Thoracic aorta (tissue), 2 donors: ENCODE measurements at regions not wholly inside any gene's neighbourhood (a gene's known extent, or its start where the extent isn't known, plus 50 kb on each side); places are given as distances from the start of the nearest gene placed in this dataset.

Source experiments
- ATAC-seq: fragments of 150-250 bp; one replicate; pipeline ENCODE4 v1.8.0; 2017; ENCODE audit warnings: low read depth; ENCODE audit not compliant: insufficient number of reproducible peaks, low FRiP score
- DNase-seq: peaks from one replicate; pipeline ENCODE4 v3.0.0-alpha.2; 2020; ENCODE audit warnings: low spot score
- H3K27ac ChIP-seq, 2 donors: fragments of 200-600 bp; sonication (generic); 1 replicate in 1 of 2; 2 replicates in 1 of 2; pipeline ENCODE4 v1.5.1; 2016; ENCODE audit warnings: mild to moderate bottlenecking in 2 of 2, moderate library complexity in 2 of 2
- H3K27me3 ChIP-seq: fragments of 200-600 bp; sonication (generic); replicated peaks from 2 replicates; pipeline ENCODE4 v1.6.0; 2016; ENCODE audit warnings: mild to moderate bottlenecking; ENCODE audit not compliant: insufficient read depth
- H3K36me3 ChIP-seq: fragments of 200-600 bp; sonication (generic); one replicate; pipeline ENCODE4 v1.5.1; 2016
- H3K4me1 ChIP-seq, 2 donors: fragments of 200-600 bp; sonication (generic); 1 replicate in 1 of 2; 2 replicates in 1 of 2; pipeline versions ENCODE4 v1.5.1 to v1.6.0; 2016; ENCODE audit warnings: low read depth in 2 of 2, mild to moderate bottlenecking in 1 of 2; ENCODE audit not compliant: control insufficient read depth in 1 of 2
- H3K4me3 ChIP-seq: fragments of 200-600 bp; sonication (generic); 2 replicates; pipeline ENCODE4 v1.5.1; 2016; ENCODE audit warnings: mild to moderate bottlenecking
- H3K9me3 ChIP-seq: fragments of 200-600 bp; sonication (generic); 2 replicates; pipeline ENCODE4 v1.5.1; 2016
- TF ChIP-seq, protein P1 (sequence below): fragments of 200-600 bp; sonication (generic); IDR thresholded peaks from one replicate; pipeline ENCODE4 v1.5.1; 2019; ENCODE audit warnings: antibody characterized with exemption

DNA sequence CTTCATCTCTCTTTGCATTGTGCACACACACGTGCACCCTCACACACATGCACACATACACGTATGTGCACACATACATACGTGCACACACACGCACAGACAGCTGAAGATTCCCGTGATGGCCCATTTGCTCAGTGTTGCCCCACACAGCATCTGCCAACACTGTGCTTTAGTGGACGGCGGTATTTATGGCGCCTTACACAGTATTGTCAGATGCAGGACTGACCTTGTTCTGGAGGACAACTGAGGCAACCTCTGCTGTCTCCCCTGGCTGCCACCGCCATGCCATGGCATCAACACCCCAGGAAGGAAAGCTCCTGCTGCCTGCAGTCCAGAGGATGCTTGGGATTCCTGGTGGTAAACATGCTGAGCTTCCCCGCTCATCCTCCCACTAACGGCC, 316.4 kb downstream of the TEX29 start:
- H3K27me3 ChIP-seq, result no peaks in the 10 kb centered on the region
- H3K9me3 ChIP-seq, result no peaks in the 10 kb centered on the region
- H3K4me1 ChIP-seq, result no peaks in the 10 kb centered on the region
- TF ChIP-seq, protein P1, sequence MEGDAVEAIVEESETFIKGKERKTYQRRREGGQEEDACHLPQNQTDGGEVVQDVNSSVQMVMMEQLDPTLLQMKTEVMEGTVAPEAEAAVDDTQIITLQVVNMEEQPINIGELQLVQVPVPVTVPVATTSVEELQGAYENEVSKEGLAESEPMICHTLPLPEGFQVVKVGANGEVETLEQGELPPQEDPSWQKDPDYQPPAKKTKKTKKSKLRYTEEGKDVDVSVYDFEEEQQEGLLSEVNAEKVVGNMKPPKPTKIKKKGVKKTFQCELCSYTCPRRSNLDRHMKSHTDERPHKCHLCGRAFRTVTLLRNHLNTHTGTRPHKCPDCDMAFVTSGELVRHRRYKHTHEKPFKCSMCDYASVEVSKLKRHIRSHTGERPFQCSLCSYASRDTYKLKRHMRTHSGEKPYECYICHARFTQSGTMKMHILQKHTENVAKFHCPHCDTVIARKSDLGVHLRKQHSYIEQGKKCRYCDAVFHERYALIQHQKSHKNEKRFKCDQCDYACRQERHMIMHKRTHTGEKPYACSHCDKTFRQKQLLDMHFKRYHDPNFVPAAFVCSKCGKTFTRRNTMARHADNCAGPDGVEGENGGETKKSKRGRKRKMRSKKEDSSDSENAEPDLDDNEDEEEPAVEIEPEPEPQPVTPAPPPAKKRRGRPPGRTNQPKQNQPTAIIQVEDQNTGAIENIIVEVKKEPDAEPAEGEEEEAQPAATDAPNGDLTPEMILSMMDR, result no peak
- ATAC-seq (no peak), DNase-seq (no peak)
- no peak overlapping the region for H3K27ac ChIP-seq
- H3K4me3 ChIP-seq, result no peak overlapping the region
- H3K36me3 ChIP-seq, result no peaks in the 10 kb centered on the region

DNA sequence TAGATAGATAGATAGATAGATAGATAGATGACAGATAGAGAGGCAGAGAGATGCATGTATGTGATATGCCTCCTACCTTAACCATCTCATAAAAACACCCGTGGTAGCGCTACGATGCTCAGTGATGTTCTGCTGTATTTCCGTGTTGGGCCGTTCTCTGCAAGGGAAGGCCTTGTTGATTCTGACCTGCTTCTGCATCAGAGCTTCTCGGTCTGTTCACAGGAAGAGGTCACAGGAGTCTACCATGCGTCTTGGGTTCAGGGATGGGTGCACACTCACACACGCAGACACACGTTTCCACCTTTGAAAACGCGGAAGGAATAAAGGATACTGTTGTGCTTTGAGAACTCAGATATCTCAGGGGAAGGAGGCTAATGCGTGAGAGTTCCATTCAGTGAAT, 316.9 kb downstream of the TEX29 start:
- no peaks in the 10 kb centered on the region for H3K4me1 ChIP-seq
- DNase-seq (no peak), ATAC-seq (no peak)
- no peak overlapping the region for H3K27ac ChIP-seq
- H3K9me3 ChIP-seq, result no peaks in the 10 kb centered on the region
- H3K4me3 ChIP-seq, result no peak overlapping the region
- TF ChIP-seq, protein P1, result no peak
- H3K36me3 ChIP-seq, result no peaks in the 10 kb centered on the region
- no peaks in the 10 kb centered on the region for H3K27me3 ChIP-seq

DNA sequence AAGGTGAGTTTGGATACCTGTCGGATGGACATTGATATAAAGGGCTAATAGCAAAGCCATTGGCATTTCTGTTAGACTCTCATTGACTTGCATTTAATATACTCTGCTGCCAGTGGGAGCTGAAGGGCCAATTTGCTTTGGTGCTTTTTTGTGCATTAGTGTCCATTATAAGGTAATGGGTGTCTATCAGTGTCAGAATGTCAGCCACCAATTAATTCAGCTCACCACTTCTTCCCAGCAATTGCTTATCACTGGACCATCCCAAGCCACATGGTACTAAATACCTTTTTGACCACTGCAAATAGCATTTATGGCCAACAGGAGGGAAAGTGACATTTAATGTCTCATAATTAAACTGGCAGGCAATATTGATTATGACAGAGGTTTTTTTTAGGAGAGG, 317.8 kb downstream of the TEX29 start:
- no peaks in the 10 kb centered on the region for H3K9me3 ChIP-seq
- no peaks in the 10 kb centered on the region for H3K4me1 ChIP-seq
- no peak for ATAC-seq
- H3K4me3 ChIP-seq, result no peak overlapping the region
- no peaks in the 10 kb centered on the region for H3K36me3 ChIP-seq
- DNase-seq, result no peak
- H3K27ac ChIP-seq, result no peak overlapping the region
- no peaks in the 10 kb centered on the region for H3K27me3 ChIP-seq
- TF ChIP-seq, protein P1, result no peak

DNA sequence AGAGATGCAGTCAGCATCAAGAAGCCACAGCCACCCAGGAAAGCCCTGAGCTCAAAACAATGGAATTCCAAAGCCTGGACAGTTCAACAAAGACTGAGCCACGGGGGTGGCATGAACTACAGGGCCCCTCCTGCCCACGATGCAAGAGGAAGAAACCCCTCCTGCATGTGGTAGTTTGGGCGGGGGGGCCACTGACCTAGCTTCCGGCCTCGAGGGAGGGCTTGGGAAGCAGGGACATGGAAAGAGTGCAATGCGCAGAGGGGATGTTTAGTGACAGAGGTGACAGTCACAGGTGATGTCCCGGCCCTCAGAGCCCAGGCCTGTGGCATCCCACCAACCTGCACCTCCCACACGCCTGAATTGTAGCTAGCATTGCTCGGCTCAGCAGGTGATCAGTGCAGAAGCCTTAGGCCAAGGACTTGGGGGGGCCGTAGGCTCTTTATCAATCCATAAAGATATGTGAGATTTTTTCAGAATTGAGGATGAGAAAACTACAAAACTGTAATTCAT, 318.8 kb downstream of the TEX29 start:
- ATAC-seq (no peak), DNase-seq (no peak)
- no peak overlapping the region for H3K27ac ChIP-seq
- H3K36me3 ChIP-seq, result no peaks in the 10 kb centered on the region
- H3K9me3 ChIP-seq, result no peaks in the 10 kb centered on the region
- H3K27me3 ChIP-seq, result no peaks in the 10 kb centered on the region
- TF ChIP-seq, protein P1, result no peak
- H3K4me3 ChIP-seq, result no peak overlapping the region
- H3K4me1 ChIP-seq, result no peaks in the 10 kb centered on the region

DNA sequence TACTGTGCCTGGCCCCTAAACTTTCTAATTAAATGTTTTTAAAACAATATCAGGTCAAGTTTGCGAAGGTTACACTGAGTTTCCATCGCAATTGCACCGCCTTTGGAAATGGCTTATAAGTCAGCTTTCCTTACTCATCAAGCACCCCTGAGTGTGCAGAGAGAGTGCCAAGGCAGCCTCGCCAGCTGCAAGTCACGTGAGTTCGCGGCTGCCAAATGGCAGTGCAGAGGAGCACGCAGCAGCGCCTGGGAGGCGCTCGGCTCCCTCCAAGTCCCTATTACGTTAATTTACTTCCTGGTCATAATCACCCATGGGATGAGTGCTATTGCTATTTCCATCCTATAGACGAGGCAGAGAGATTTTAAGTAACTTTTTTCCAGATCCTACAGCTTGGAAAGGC, 319.6 kb downstream of the TEX29 start:
- no peaks in the 10 kb centered on the region for H3K36me3 ChIP-seq
- H3K27ac ChIP-seq, result no peak overlapping the region
- no peak for DNase-seq
- TF ChIP-seq, protein P1, result no peak
- H3K9me3 ChIP-seq, result no peaks in the 10 kb centered on the region
- no peak for ATAC-seq
- H3K27me3 ChIP-seq, result no peaks in the 10 kb centered on the region
- no peak overlapping the region for H3K4me3 ChIP-seq
- no peaks in the 10 kb centered on the region for H3K4me1 ChIP-seq
